ENCODE measurements at regions not wholly inside any gene's neighbourhood (a gene's known extent, or its start where the extent isn't known, plus 50 kb on each side); places are given as distances from the start of the nearest gene placed in this dataset.

- TF ChIP-seq AFF4 (CRISPR knock-in tag; IDR thresholded peaks at IDR 0.05; ENCODE audit: borderline replicate concordance): no peak
- TF ChIP-seq ZNF425 (CRISPR knock-in tag; conservative IDR thresholded peaks at IDR 0.05): no peak
- no peak for TF ChIP-seq ZSCAN18 (CRISPR knock-in tag; IDR thresholded peaks at IDR 0.05)
- no peak for TF ChIP-seq ERG (CRISPR knock-in tag; IDR thresholded peaks at IDR 0.05)
- TF ChIP-seq E2F5 (CRISPR knock-in tag; IDR thresholded peaks at IDR 0.05): no peak
- TF ChIP-seq CTCF (IDR thresholded peaks at IDR 0.05): no peak
Observed at GRCh38 chr3:147213633-147214032, 192.7 kb downstream of the ZIC4 start (continued).

GRCh38 chr3:147210676-147211075, 195.7 kb downstream of the ZIC4 start:
- H3K9me3 Mint-ChIP-seq: peaks cover 23% of the 10 kb centered on the region
- ATAC-seq: no peak
- DNase-seq (ENCODE audit: low spot score): no peak
- no peaks in the 10 kb centered on the region for H3K36me3 Mint-ChIP-seq
- TF ChIP-seq SP1 (CRISPR knock-in tag; conservative IDR thresholded peaks at IDR 0.05) (no peak), CREB1 (CRISPR knock-in tag; IDR thresholded peaks at IDR 0.05) (no peak), ZNF281 (CRISPR knock-in tag; IDR thresholded peaks at IDR 0.05) (no peak), FOXJ3 (CRISPR knock-in tag; IDR thresholded peaks at IDR 0.05; ENCODE audit: borderline replicate concordance) (no peak), FOXK1 (CRISPR knock-in tag; IDR thresholded peaks at IDR 0.05) (no peak), NR3C1 (CRISPR knock-in tag; conservative IDR thresholded peaks at IDR 0.05; ENCODE audit: low read depth) (no peak), PRRX2 (CRISPR knock-in tag; IDR thresholded peaks at IDR 0.05) (no peak), TEAD1 (CRISPR knock-in tag; IDR thresholded peaks at IDR 0.05) (no peak), SMAD3 (CRISPR knock-in tag; IDR thresholded peaks at IDR 0.05; ENCODE audit: borderline replicate concordance) (no peak), ZNF532 (CRISPR knock-in tag; IDR thresholded peaks at IDR 0.05; ENCODE audit: borderline replicate concordance) (no peak), ZNF219 (CRISPR knock-in tag; IDR thresholded peaks at IDR 0.05; ENCODE audit: borderline replicate concordance) (no peak), RORB (CRISPR knock-in tag; IDR thresholded peaks at IDR 0.05) (no peak)
- peaks cover 12% of the 10 kb centered on the region for H3K4me1 Mint-ChIP-seq
- CTCF ChIA-PET: no interaction called here
- POLR2A ChIA-PET: no interaction called here
- H3K4me3 Mint-ChIP-seq: no peak overlapping the region
- H3K27me3 Mint-ChIP-seq (ENCODE audit: low read depth): no peaks in the 10 kb centered on the region
- no peak overlapping the region for H3K27ac Mint-ChIP-seq

Measured in WTC11 (cell line).